ENCODE measurements at regions not wholly inside any gene's neighbourhood (a gene's known extent, or its start where the extent isn't known, plus 50 kb on each side); places are given as distances from the start of the nearest gene placed in this dataset.
"Not testable (repeated sequence)": the region's sequence is repeated elsewhere in the genome, so short reads cannot be mapped to it uniquely, and the experiment has no call there.

DNA sequence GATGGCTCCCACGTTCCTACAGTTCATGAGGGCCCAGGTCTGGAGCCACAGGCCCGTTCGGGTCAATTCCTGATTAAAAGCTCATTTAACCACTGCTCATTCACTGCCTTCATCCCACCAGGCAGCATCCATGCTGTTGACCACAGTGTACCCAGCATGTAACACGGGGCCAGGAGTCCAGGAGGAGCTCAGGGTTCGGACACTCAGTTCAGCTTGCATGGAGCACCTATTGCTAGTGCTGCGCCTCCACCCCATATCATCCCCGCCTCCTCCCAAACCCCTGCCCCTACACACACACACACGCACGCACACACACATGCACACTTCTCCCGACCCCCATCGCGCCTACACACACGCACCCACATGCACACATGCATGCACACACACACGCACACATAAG, 72.9 kb upstream of the SNTG2 start:
- no peak for DNase-seq (ENCODE audit: low read depth)

DNA sequence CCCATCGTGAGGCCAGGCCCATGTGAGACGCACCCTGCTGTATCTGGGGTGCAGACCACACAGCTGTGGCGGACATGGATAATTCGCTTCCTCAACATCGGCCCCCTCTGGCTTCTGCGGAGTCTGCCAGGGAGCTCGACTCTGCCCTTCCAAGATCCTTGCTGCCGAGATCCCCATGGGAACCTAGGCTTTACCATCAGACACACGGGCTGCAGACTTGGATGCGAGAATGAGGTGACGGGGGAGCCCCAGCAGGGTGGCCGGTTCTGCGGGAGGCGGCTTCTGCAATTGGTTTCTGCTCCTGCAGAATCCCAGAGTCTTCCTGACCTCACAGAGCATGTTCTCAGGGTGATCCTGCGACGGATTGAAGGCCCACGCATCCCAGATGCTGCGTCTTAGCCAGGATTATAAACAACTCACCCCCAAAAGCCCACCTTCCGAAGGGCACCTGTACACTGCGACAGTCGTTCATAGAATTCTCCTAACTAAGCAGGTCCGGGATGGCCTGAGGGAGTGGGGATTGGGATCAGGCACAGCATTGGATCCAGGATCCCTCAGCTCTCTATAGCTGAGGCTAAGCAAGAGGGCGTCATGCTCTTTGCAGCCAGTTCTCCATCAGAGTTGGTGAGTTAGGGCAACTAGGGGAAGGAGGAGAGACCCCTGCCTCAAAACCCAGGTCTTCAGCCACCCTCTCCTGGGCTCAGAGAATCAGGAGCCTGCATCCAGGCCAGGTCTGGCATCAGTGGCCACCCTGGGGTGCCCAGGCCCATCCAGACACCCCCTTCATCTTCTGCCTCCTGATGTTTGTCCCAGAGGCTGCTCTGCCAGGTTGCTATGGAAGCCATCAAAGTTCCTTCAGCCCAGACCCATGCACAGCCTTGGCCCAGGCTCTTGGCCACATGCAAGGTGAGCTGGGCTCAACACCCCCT, 74.7 kb upstream of the SNTG2 start:
- DNase-seq (ENCODE audit: low read depth), result no peak

DNA sequence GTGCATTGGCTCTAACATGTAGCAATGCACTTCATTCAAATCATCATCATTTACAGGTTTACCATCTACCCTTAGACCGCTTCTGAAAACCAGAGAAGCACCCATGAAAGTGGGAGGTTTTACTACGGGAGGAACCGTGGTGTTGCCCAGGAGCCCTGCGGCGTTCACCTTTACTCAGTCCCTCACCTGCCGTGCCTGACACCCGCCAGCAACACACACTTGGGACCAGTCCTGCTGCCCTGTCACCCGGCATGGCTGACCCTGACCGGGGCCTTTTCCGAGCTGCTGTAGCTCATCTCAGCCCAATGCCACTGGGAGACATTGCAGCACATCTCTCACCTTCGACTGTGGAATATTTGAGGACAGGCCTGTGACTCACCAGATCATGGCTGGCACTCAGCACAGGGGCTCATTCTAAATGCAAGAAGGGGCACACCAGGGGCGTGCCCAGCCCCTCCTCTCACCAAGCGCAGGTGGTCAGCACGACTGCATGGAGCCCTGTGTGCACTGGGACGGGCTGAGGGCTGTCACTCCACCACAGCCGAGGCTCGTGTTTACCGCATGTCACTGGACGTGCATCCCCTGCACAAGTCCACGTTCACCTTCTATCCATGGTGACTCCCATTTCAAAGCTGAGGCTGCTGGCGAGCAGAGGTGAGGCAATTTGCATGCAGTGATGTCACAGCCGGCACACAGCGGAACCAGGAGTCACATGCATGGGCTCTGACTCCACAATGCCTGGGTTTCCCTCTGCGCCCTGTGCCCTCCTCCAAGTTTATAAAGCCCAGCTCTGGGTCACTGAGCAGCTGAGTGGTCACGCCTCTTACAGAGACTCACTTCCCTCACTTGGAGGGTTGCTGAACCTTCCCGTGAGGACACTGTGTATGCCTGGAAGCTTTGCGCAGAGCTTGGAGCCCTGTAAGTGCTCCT, 76.7 kb upstream of the SNTG2 start:
- DNase-seq (ENCODE audit: low read depth), result no peak

DNA sequence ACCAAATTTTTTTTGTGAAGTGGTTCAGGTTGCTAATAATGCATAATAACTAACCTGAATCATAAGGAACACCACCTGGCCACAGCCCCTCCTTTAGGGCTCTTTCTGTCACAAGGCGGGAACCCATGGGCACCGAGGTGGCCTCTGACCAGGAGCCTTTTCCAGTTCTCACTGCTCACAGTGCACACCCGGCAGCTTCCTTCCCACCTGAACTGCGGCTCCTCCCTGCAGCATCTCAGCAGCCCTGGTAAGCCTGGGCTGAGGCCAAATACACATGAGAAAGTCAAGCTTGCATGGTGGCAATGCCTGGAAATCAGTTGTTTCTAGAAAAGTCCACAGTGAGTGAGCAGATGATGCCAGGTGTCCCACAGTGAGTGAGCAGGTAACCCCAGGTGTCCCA, 77.6 kb upstream of the SNTG2 start:
- no peak for DNase-seq (ENCODE audit: low read depth)

DNA sequence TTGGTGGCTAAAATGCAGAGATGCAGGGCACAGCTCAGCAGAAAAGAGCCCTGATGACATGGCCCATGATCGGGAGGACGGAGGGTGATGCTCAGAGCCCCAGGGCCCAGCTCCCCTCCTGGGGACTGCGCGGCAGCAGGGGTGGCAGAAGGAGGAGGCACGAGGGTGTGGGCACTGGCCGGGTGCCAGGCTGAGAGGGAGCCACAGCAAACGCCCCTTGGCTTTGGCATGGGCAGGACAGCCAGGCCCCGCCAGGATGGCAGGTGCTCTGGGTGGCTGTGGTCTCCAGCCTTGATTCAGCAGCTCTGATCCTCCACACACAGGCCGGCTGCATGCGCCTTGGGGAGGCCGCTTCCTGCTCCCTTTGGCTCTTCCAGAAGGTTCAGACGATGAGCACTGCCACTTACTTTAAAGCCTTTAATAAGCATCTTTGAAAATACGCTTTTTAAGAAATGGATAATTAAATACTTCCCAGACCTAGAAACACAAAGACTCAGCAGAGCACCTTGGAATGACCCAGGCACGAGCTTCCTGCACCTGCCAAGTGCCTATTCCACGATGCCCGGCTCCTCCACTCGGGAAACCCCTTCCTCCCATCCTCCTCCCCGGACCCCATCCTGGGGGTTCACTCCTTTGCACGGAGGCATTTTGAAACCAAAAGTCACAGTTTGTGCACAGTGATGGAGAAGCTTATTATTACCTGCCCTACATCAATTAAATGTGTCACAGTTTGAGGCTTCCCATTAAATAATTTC, 78.5 kb upstream of the SNTG2 start:
- no peak for DNase-seq (ENCODE audit: low read depth)

DNA sequence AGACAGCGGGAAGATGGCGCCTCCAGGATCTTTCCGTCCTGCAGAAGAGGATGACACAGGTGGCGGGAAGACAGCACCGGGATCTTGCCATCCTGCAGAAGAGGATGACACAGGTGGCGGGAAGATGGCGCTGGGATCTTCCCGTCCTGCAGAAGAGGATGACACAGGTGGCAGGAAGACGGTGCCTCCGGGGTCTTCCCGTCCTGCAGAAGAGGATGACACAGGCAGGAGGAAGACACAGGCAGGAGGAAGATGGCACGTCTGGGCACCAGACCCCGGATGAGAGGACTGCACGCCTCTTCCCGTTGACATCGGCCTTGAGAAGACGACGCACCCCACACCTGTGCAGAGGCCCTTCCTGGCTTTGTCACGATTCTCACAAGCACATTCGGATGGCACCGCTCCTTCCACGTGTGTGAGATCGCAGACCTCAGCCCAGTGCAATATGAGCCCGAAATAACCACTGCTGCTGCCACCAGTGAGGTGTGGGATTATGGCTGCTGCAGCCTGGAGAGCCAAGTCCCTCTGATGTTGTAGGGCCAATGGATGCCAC, 79.4 kb upstream of the SNTG2 start:
- DNase-seq (ENCODE audit: low read depth), result no peak

DNA sequence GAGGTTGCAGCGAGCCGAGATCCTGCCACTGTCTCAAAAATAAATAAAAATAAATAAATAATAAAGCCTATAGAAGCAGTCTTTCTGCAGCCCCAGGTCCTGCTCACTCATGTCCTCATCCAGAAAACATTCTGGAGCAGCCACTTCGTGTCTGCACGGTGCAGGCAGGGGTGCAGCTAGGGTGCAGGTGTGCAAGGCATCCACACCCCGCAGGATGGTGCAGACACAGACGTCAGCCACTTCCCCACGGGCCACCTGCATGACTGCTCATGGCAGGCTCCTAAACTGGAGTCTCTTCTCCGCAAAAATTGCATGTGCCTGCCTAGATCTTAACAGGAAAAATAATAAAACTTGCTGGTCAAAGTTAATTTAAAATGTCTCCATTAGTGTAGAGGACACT, 80.2 kb upstream of the SNTG2 start:
- DNase-seq (ENCODE audit: low read depth), result no peak

DNA sequence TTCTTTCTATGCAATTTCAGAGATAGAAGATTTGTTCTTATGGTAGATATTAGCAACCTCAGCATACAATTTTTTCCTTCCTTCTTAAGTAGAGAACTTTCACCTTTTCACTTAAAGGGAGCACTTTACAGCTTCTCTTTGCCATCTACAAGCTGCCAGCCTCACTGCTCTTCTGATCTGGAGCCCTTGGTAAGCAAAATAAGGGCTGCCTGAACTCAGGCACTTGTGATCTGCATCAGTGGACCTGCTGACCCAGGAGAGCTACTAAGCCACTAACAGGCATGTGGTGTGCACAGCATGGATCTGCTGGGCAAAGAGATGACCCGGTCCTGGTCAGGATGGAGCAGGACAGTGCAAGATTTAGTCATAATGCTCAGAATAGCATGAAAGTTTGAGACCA, 80.8 kb upstream of the SNTG2 start:
- no peak for DNase-seq (ENCODE audit: low read depth)

DNA sequence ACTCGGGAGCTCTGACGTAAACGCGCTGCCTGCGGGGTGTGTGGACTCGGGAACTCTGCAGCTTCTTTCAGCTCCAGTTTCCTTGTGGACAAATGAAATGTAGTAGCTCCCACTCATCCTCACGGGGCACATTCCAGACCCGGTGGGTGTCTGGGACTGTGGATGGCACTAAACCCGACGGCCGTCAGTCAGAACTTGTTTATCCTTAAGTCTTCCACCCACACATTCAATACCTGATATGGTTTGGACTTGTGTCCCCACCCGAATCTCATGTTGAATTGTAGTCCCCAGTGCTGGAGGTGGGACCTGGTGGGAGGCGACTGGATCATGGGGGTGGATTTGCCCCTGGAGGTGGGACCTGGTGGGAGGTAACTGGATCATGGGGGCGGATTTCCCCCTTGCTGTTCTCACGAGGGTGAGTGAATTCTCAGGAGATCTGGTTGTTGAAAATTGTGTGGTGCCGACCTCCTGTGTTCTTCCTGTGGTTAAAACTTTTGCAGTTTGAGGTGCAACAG, 81.2 kb upstream of the SNTG2 start:
- DNase-seq (ENCODE audit: low read depth), result no peak

DNA sequence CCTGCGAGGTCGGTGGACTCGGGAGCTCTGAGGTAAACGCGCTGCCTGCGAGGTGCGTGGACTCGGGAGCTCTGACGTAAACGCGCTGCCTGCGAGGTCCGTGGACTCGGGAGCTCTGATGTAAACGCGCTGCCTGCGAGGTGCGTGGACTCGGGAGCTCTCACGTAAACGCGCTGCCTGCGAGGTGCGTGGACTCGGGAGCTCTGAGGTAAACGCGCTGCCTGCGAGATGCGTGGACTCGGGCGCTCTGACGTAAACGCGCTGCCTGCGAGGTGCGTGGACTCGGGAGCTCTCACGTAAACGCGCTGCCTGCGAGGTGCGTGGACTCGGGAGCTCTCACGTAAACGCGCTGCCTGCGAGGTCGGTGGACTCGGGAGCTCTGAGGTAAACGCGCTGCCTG, 81.8 kb upstream of the SNTG2 start:
- DNase-seq (ENCODE audit: low read depth), result not testable (repeated sequence)

DNA sequence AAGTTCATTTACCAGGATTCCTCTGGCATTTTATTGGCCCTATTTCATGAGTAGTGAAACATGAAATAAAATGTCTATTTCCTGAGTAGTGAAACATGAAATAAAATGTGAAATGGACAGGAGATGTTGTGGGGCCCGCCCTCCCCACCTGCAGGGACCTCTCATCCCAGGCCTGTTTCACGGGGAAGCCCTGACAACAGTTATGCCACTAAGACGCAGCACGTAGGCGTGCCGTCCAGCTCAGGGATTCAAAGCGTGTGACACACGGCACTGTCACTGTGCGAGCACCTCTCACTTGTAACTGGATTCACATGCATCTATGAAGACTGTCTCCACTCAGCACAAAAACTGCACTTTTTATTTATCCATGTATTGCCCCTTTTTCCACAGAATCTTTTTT, 83.4 kb upstream of the SNTG2 start:
- DNase-seq (ENCODE audit: low read depth), result no peak

DNA sequence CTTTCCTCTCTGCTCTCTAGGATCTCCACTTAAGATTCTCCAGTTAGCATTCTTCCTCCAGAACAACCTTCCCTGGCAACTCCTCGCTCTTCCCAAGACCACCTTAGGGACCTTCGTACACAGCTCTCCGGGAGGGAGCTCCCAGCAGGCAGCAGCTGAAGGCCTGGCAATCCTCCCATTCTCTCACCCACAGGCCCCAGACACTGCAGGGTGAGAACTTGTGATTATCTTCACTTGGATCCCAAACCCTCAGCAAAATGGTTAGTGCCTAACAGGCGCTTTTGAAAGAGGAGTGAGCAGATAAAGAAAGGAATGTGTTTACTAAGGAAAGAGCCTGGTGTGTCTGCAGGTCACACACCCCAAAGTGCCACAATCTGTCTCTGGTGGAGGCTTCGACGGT, 83.8 kb upstream of the SNTG2 start:
- DNase-seq (ENCODE audit: low read depth), result no peak

DNA sequence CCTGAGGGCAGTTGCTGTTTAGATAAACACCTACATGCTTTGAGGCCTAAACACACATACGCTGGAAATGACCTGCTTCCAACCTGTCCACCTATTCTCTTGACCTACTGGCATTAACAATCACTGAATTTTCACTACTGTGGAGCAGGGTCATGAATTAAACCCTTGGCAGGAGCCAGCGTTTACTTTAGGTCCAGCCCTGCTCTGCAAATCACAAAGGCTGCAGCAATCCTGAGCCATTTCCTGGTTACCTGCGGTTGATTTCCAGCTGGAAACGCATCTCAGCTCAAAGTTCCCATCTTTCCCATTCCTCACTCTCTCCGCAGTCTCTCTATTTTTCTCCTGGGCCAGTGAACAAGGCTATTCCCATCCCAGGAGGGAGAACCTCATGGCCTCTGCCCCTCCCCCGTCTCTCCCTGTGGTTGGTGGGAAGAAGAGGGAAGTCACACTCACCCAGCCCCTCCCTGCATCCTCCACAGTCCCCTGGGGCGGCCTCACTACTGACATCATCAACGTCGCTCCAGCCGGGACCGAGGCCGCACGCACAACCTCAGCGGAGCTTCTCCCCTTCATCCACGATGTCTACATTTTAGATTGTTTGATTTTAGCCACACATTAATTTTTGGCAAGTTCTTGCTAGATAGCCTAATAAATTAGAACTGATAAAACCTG, 84.5 kb upstream of the SNTG2 start:
- DNase-seq (ENCODE audit: low read depth), result no peak

DNA sequence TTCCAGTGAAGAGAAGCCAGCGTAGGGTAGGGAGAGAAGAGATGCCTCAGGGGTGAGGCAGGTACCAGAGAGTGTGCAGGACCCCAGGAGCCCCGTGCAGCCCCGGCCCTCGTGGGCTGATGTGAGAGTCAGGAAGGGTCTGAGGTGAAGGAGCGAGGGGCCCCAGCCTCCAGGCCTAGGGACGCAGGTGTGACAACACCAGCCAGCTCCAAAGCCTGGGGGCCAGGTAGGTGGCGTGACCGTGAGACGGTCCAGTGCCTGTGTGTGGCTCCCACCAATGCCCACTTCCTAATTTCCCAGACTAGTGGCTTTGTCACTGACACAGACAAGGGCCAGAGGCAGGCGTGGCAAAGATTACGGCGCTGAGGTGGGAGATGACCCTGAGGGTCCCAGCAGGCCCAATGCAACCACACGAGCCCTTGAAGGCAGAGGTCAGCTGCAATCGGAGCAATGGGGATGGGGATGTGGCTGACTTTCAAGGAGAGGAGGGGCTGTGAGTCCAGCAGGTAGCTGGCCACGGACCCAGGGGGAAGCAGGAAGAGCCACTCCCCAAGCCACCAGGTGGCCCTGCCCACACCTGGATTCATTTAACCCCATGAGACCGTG, 86.0 kb upstream of the SNTG2 start:
- DNase-seq (ENCODE audit: low read depth), result no peak

DNA sequence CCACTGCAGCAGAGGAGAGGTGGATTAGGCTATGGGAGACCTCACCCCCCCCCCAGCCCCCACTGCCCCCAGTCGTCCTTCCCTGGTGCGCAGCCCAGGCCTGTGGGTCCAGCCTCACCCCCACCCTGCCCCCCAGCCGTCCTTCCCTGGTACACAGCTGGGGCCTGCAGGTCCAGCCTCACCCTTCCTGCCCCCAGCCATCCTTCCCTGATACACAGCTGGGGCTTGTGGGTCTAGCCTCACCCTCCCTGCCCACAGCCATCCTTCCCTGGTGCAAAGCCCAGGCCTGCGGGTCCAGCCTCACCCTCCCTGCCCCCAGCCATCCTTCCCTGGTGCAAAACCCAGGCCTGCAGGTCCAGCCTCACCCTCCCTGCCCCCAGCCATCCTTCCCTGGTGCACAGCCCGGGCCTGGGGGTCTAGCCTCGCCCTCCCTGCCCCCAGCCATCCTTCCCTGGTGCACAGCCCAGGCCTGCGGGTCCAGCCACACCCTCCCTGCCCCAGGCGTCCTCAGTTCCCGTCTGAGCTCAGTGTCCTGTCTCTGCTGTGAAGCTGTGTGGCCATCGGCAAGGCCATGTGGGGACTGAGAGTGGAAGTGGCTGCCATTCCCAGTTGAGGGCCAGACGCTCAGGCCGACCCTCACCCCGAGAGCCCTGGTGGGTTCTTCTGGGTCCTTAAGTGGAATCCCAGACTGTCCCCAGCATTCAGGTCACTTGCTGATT, 86.8 kb upstream of the SNTG2 start:
- no peak for DNase-seq (ENCODE audit: low read depth)

DNA sequence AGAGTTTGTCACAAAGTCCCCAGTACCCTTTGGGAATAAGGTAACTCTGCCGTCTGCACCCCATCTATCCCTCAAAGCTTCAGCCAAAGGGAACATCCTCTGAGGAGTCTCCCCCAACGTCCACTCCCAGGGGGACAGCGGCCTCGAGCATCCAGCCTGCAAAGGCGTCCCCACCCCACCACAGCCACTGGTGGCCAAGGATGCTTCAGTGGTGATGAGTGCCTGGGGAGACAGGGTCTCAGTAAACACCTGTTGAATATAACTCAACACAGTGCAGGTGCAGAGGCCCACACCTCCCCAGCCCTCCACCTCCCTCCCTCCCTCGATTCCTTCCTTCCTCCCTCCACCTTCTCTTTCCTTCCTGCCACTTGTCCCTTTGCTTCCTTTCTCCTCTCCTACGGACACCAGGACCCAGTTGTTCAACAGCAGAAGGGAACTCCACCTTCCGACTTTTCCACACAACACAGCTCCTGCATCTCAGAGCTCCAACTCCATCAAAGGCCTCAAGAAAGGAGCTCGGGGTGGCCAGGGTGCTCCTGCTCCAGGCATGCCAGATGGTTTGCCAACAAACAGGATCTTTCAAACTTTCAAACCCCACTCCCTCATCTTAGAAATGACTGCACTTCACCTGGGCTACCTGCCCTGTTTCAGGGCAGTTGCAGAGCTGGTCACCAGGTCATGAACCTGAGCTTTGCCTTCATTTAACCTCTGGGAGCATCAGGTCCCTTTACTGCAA, 87.8 kb upstream of the SNTG2 start:
- DNase-seq (ENCODE audit: low read depth), result no peak

DNA sequence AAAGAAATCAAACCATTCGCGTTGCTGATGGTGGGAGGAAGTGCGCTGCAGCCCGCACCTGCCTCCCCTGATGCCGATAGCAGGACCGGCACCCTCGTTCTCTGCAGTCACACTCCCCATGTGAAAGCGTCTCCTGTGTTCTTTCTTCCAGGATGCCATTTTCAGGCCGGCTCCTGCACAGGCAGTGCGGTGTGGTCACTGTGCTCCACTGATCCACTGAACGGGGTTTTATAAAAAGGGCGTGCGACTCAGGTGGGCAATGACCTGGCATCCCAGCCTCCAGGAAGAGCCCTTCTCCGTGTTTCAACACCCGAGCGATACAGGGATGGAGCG, 88.3 kb upstream of the SNTG2 start:
- DNase-seq (ENCODE audit: low read depth), result no peak

DNA sequence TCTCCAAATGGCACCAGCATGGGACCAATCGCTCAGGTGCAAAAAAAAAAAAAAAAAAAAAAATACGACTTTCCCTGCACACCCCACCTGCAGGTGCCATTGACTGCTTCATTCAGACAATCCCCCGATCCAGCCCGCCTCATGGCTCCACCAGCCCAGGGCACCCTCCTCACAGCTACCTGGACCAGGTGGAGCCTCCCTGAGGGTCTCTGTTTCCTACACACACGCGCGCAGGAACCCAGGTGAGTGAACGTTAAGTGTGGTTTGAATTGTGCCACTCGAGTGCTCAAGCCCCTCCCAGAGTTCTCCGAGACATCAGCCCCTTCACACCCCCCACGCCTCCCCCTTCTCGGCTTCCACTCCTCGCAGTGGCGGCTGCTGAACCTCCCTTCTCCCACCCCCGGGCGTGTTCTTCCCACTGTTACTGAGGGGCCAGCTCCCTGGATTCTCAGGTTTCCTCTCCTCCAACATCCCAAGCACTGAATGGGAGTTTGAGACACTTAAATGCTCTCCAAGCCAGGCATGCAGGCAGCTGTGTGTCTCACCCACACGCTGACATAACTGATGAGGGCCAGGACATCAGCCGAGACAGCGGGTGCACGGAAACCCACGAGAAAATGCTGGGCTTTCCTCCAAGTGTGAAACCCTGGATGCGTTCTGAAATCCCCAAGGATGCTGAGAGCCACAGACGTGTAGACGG, 88.8 kb upstream of the SNTG2 start:
- no peak for DNase-seq (ENCODE audit: low read depth)

DNA sequence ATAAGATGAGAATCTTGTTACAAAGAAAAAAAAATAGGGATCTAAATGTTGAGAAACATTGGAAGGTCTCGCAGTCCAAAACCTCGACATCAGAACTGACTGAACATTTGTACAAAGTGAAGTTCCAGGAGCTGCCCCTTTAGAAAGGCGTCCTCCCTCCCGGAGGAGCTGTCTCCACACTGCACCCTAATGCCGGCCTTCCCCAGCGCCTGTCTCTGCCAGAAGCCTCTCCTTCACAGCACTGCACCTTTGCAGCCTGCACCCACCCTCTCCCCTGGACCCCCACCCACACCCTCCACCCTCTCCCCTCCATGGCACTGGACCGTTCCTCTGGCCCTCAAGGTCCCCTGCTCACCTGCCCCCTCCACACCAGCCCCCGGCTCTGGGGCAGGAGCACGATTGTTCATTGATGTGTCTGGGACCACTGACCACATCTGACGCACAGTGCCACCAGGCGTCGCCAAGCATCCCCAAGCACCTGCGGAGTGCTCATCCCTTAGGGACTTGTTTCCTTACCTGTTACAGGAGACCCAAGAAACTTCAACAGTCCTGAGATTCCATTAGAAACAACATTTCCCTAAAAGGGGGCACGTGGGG, 90.3 kb upstream of the SNTG2 start:
- no peak for DNase-seq (ENCODE audit: low read depth)
